Neural cell (in vitro differentiated cells): ENCODE measurements at regions not wholly inside any gene's neighbourhood (a gene's known extent, or its start where the extent isn't known, plus 50 kb on each side); places are given as distances from the start of the nearest gene placed in this dataset.

Experiments
- H2AFZ ChIP-seq: fragments of 200-600, 300-800 bp; sonication (generic), shearing (Covaris generic); 2 replicates; pipeline ENCODE4 v1.6.0; 2014; ENCODE audit warnings: low read depth, mild to moderate bottlenecking, antibody characterized with exemption, low read length, moderate library complexity
- H3F3A ChIP-seq: fragments of 200-600 bp; shearing (Covaris generic); 2 replicates; pipeline ENCODE4 v1.6.1; 2016; ENCODE audit warnings: mild to moderate bottlenecking, moderate library complexity, mixed read lengths, antibody characterized with exemption, low read length; ENCODE audit not compliant: insufficient read depth, poor library complexity, severe bottlenecking
- H3K27ac ChIP-seq: fragments of 200-600, 300-800 bp; sonication (generic), shearing (Covaris generic); 2 replicates; pipeline ENCODE4 v1.5.1; 2014; ENCODE audit warnings: mild to moderate bottlenecking, low read length, moderate library complexity
- H3K27me3 ChIP-seq: fragments of 300-800, 200-600 bp; sonication (generic), shearing (Covaris generic); 2 replicates; pipeline ENCODE4 v1.6.0; 2014; ENCODE audit warnings: mild to moderate bottlenecking, low read depth, low read length, moderate library complexity; ENCODE audit not compliant: insufficient read depth
- H3K36me3 ChIP-seq: fragments of 300-800, 200-600 bp; sonication (generic), shearing (Covaris generic); 2 replicates; pipeline ENCODE4 v1.5.1; 2014; ENCODE audit warnings: mild to moderate bottlenecking, antibody characterized with exemption, low read length, moderate library complexity; ENCODE audit not compliant: insufficient read depth
- H3K4me2 ChIP-seq: fragments of 300-800, 200-600 bp; sonication (generic), shearing (Covaris generic); 2 replicates; pipeline ENCODE4 v1.6.0; 2014; ENCODE audit warnings: mild to moderate bottlenecking, low read length
- H3K4me3 ChIP-seq: fragments of 300-800, 200-600 bp; sonication (generic), shearing (Covaris generic); 2 replicates; pipeline ENCODE4 v1.5.1; 2014; ENCODE audit warnings: mild to moderate bottlenecking, low read length, moderate library complexity
- H3K79me2 ChIP-seq: fragments of 200-600 bp; shearing (Covaris generic); replicated peaks from 2 replicates; pipeline ENCODE4 v1.6.0; 2014; ENCODE audit warnings: mild to moderate bottlenecking, low read length, moderate library complexity; ENCODE audit not compliant: insufficient read depth
- H3K9ac ChIP-seq: fragments of 300-800, 200-600 bp; sonication (generic), shearing (Covaris generic); 2 replicates; pipeline ENCODE4 v1.6.1; 2016; ENCODE audit warnings: mild to moderate bottlenecking, low read length, mixed read lengths
- H3K9me2 ChIP-seq: fragments of 200-600 bp; shearing (Covaris generic); 2 replicates; pipeline ENCODE4 v1.6.1; 2016; ENCODE audit warnings: mild to moderate bottlenecking, low read length, mixed read lengths; ENCODE audit not compliant: insufficient read depth
- H3K9me3 ChIP-seq: fragments of 200-600, 300-800 bp; sonication (generic), shearing (Covaris generic); 2 replicates; pipeline ENCODE4 v1.6.1; 2016; ENCODE audit warnings: mild to moderate bottlenecking, mixed run types, low read length, moderate library complexity, mixed read lengths
- H4K20me1 ChIP-seq: fragments of 200-600 bp; shearing (Covaris generic); 2 replicates; pipeline ENCODE4 v1.6.1; 2016; ENCODE audit warnings: mild to moderate bottlenecking, mixed run types; ENCODE audit not compliant: insufficient read depth
- EP300 ChIP-seq: fragments of 450-650 bp; conservative IDR thresholded peaks from 2 replicates; pipeline ENCODE4 v1.6.1; 2014; ENCODE audit warnings: antibody characterized with exemption, mild to moderate bottlenecking, moderate library complexity; ENCODE audit not compliant: poor library complexity, severe bottlenecking
- EZH2 ChIP-seq: fragments of 200-600, 300-800 bp; shearing (Covaris generic), sonication (generic); IDR thresholded peaks from 2 replicates; pipeline ENCODE4 v1.6.1; 2014; ENCODE audit warnings: antibody characterized with exemption, low read length, borderline replicate concordance, mild to moderate bottlenecking; ENCODE audit not compliant: insufficient read depth, poor library complexity, severe bottlenecking
- MXI1 ChIP-seq: fragments of 450-650 bp; conservative IDR thresholded peaks from 2 replicates; pipeline ENCODE4 v1.6.1; 2014; ENCODE audit warnings: antibody characterized with exemption, mild to moderate bottlenecking; ENCODE audit not compliant: poor library complexity, severe bottlenecking
- POLR2AphosphoS5 ChIP-seq: IDR thresholded peaks from 2 replicates; pipeline ENCODE4 v1.6.1; 2012
- RAD21 ChIP-seq: fragments of 450-650 bp; conservative IDR thresholded peaks from 2 replicates; pipeline ENCODE4 v1.6.1; 2014; ENCODE audit warnings: antibody characterized with exemption, mild to moderate bottlenecking, moderate library complexity
- SMC3 ChIP-seq: fragments of 450-650 bp; conservative IDR thresholded peaks from 2 replicates; pipeline ENCODE4 v1.6.1; 2014; ENCODE audit warnings: antibody characterized with exemption, mild to moderate bottlenecking, moderate library complexity; ENCODE audit not compliant: poor library complexity
- TAF1 ChIP-seq: IDR thresholded peaks from 2 replicates; pipeline ENCODE4 v1.6.1; 2012; ENCODE audit warnings: low read depth
- TF ChIP-seq, protein P1 (sequence below): fragments of 450-650 bp; IDR thresholded peaks from 2 replicates; pipeline ENCODE4 v1.5.1; 2014; ENCODE audit warnings: antibody characterized with exemption, mild to moderate bottlenecking, moderate library complexity; ENCODE audit not compliant: poor library complexity, severe bottlenecking
- TF ChIP-seq, protein P2 (sequence below): IDR thresholded peaks from 2 replicates; pipeline ENCODE4 v1.6.1; 2012; ENCODE audit warnings: borderline replicate concordance

DNA sequence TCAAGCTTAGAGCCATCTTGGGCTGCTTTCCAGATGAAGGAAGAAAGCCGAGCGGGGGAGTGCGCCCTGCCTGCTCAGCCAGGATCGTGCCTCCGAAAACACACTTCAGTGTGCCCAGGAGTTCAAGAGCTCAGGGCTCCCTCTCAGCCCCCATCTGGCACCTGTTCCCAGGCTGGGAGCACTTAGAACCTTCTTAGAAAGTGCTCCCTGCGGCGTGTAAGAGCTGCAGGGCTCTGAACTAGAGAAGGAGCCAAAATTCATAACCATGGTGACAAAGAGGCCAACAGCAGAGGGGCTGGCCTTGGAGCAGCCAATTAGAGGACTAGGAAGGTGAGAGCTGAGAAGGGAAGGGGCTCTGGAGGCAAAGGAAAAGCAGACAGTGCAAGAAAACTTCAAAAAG, 59.0 kb upstream of the TNRC6C start:
- no peak overlapping the region for H2AFZ ChIP-seq
- H4K20me1 ChIP-seq = no peaks in the 10 kb centered on the region
- no peaks in the 10 kb centered on the region for H3F3A ChIP-seq
- no peaks in the 10 kb centered on the region for H3K9me3 ChIP-seq
- peak overlapping the region; percentile 44 for H3K9ac ChIP-seq
- TF ChIP-seq POLR2AphosphoS5 (no peak), EZH2 (no peak), RAD21 (no peak), MXI1 (no peak), EP300 (no peak), SMC3 (no peak), TAF1 (no peak)
- TF ChIP-seq, protein P1, sequence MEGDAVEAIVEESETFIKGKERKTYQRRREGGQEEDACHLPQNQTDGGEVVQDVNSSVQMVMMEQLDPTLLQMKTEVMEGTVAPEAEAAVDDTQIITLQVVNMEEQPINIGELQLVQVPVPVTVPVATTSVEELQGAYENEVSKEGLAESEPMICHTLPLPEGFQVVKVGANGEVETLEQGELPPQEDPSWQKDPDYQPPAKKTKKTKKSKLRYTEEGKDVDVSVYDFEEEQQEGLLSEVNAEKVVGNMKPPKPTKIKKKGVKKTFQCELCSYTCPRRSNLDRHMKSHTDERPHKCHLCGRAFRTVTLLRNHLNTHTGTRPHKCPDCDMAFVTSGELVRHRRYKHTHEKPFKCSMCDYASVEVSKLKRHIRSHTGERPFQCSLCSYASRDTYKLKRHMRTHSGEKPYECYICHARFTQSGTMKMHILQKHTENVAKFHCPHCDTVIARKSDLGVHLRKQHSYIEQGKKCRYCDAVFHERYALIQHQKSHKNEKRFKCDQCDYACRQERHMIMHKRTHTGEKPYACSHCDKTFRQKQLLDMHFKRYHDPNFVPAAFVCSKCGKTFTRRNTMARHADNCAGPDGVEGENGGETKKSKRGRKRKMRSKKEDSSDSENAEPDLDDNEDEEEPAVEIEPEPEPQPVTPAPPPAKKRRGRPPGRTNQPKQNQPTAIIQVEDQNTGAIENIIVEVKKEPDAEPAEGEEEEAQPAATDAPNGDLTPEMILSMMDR = no peak
- TF ChIP-seq, protein P2, sequence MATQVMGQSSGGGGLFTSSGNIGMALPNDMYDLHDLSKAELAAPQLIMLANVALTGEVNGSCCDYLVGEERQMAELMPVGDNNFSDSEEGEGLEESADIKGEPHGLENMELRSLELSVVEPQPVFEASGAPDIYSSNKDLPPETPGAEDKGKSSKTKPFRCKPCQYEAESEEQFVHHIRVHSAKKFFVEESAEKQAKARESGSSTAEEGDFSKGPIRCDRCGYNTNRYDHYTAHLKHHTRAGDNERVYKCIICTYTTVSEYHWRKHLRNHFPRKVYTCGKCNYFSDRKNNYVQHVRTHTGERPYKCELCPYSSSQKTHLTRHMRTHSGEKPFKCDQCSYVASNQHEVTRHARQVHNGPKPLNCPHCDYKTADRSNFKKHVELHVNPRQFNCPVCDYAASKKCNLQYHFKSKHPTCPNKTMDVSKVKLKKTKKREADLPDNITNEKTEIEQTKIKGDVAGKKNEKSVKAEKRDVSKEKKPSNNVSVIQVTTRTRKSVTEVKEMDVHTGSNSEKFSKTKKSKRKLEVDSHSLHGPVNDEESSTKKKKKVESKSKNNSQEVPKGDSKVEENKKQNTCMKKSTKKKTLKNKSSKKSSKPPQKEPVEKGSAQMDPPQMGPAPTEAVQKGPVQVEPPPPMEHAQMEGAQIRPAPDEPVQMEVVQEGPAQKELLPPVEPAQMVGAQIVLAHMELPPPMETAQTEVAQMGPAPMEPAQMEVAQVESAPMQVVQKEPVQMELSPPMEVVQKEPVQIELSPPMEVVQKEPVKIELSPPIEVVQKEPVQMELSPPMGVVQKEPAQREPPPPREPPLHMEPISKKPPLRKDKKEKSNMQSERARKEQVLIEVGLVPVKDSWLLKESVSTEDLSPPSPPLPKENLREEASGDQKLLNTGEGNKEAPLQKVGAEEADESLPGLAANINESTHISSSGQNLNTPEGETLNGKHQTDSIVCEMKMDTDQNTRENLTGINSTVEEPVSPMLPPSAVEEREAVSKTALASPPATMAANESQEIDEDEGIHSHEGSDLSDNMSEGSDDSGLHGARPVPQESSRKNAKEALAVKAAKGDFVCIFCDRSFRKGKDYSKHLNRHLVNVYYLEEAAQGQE = no peak
- no peaks in the 10 kb centered on the region for H3K9me2 ChIP-seq
- H3K4me2 ChIP-seq = no peak overlapping the region
- no peaks in the 10 kb centered on the region for H3K27me3 ChIP-seq
- H3K79me2 ChIP-seq = no peaks in the 10 kb centered on the region
- H3K4me3 ChIP-seq = no peak overlapping the region
- peak overlapping the region; percentile 67 for H3K27ac ChIP-seq
- no peaks in the 10 kb centered on the region for H3K36me3 ChIP-seq

DNA sequence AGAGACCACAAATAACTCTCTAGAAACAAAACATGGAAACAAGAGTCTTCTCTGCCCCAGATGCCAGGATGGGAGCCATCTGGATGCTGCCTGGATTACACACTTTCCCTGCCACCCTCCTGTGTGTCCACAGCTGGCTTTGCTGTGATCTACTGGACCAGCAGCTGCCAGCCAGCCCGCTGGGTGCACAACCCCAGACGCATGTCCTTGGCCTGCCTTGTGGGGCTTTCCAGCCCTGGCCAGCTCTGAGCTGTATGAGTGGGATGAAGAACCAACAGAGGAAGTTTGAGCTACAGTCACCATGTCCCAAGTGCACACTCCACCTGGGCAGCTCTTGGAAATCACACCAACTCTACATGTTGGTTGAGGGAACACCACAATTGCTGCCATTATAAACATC, 57.0 kb upstream of the TNRC6C start:
- TF ChIP-seq TAF1 (no peak), EP300 (no peak), EZH2 (no peak), POLR2AphosphoS5 (no peak), RAD21 (no peak), SMC3 (no peak), MXI1 (no peak)
- TF ChIP-seq, protein P2 = no peak
- TF ChIP-seq, protein P1 = no peak
- no peak overlapping the region for H2AFZ ChIP-seq

More for the DNA sequence above, 57.0 kb upstream of the TNRC6C start:
- H3K9me2 ChIP-seq = no peaks in the 10 kb centered on the region
- no peak overlapping the region for H3K4me2 ChIP-seq
- no peaks in the 10 kb centered on the region for H3K79me2 ChIP-seq
- no peaks in the 10 kb centered on the region for H3K36me3 ChIP-seq
- H3K4me3 ChIP-seq = no peak overlapping the region
- H3K27ac ChIP-seq = no peak overlapping the region
- no peak overlapping the region for H3K9ac ChIP-seq
- H3K27me3 ChIP-seq = no peaks in the 10 kb centered on the region
- H3F3A ChIP-seq = no peaks in the 10 kb centered on the region
- H3K9me3 ChIP-seq = no peaks in the 10 kb centered on the region
- no peaks in the 10 kb centered on the region for H4K20me1 ChIP-seq
